GM12864 (cell line): ENCODE measurements at regions not wholly inside any gene's neighbourhood (a gene's known extent, or its start where the extent isn't known, plus 50 kb on each side); places are given as distances from the start of the nearest gene placed in this dataset.

Experiments used
- DNase-seq: peaks from one replicate; pipeline ENCODE4 v3.0.0-alpha.2; 2011; ENCODE audit warnings: low read depth
- H3K4me3 ChIP-seq: 2 replicates; pipeline ENCODE4 v1.5.1; 2011; ENCODE audit warnings: mild to moderate bottlenecking, low read depth, low read length, control low read depth
- CTCF ChIP-seq: IDR thresholded peaks from 2 replicates; pipeline ENCODE4 v1.5.1; 2011; ENCODE audit warnings: low read depth, mild to moderate bottlenecking, moderate library complexity, low read length, control low read depth, inconsistent platforms; ENCODE audit errors: missing control alignments

- DNase-seq = no peak
- H3K4me3 ChIP-seq = no peak overlapping the region
- TF ChIP-seq CTCF = no peak
Measured at GRCh38 chr1:116306102-116306501, 66.9 kb upstream of the ATP1A1 start.

- no peak for TF ChIP-seq CTCF
- H3K4me3 ChIP-seq = no peak overlapping the region
Measured at GRCh38 chr1:116306840-116307442, 66.1 kb upstream of the ATP1A1 start.

GRCh38 chr1:116308276-116308675 is 64.8 kb upstream of the ATP1A1 start:
- no peak for TF ChIP-seq CTCF
- H3K4me3 ChIP-seq = no peak overlapping the region
- no peak for DNase-seq

More at GRCh38 chr1:116306840-116307442, 66.1 kb upstream of the ATP1A1 start:
- no peak for DNase-seq

GRCh38 chr1:116309090-116309870 is 63.8 kb upstream of the ATP1A1 start:
- H3K4me3 ChIP-seq = no peak overlapping the region
- no peak for DNase-seq
- TF ChIP-seq CTCF = no peak

GRCh38 chr1:116310180-116310579 is 62.9 kb upstream of the ATP1A1 start:
- no peak for DNase-seq
- no peak overlapping the region for H3K4me3 ChIP-seq
- TF ChIP-seq CTCF = no peak

GRCh38 chr1:116311193-116311592 is 61.9 kb upstream of the ATP1A1 start:
- H3K4me3 ChIP-seq = no peak overlapping the region
- no peak for DNase-seq
- TF ChIP-seq CTCF = no peak
